DOHH2 (cell line): ENCODE measurements at regions not wholly inside any gene's neighbourhood (a gene's known extent, or its start where the extent isn't known, plus 50 kb on each side); places are given as distances from the start of the nearest gene placed in this dataset.

Experiments
- H3F3A ChIP-seq: fragments of 200-600 bp; sonication (generic), shearing (Covaris generic); 2 replicates; pipeline ENCODE4 v1.6.0; 2016; ENCODE audit warnings: antibody characterized with exemption, mild to moderate bottlenecking; ENCODE audit not compliant: control insufficient read depth, insufficient read depth
- H3K27ac ChIP-seq: fragments of 200-600 bp; sonication (generic); 2 replicates; pipeline ENCODE4 v1.5.1; 2014; ENCODE audit warnings: low read depth, mild to moderate bottlenecking, low read length, moderate library complexity
- H3K27me3 ChIP-seq: fragments of 200-600 bp; sonication (generic); 2 replicates; pipeline ENCODE4 v1.6.1; 2014; ENCODE audit warnings: mild to moderate bottlenecking, low read length, mixed read lengths; ENCODE audit not compliant: control insufficient read depth
- H3K36me3 ChIP-seq: fragments of 200-600 bp; sonication (generic); 2 replicates; pipeline ENCODE4 v1.6.1; 2014; ENCODE audit warnings: mild to moderate bottlenecking, low read length, moderate library complexity, mixed read lengths; ENCODE audit not compliant: control insufficient read depth
- H3K4me1 ChIP-seq: fragments of 200-600 bp; sonication (generic); 2 replicates; pipeline ENCODE4 v1.6.1; 2014; ENCODE audit warnings: mild to moderate bottlenecking, low read length, mixed read lengths; ENCODE audit not compliant: control insufficient read depth
- H3K4me2 ChIP-seq: fragments of 200-600 bp; sonication (generic); 2 replicates; pipeline ENCODE4 v1.6.0; 2014; ENCODE audit warnings: mild to moderate bottlenecking, low read length, moderate library complexity
- H3K4me3 ChIP-seq: fragments of 200-600 bp; sonication (generic); 2 replicates; pipeline ENCODE4 v1.5.1; 2014; ENCODE audit warnings: mild to moderate bottlenecking, low read length, mixed read lengths
- H3K79me2 ChIP-seq: fragments of 200-600 bp; sonication (generic); 2 replicates; pipeline ENCODE4 v1.6.1; 2014; ENCODE audit warnings: mild to moderate bottlenecking, low read length, mixed read lengths; ENCODE audit not compliant: control insufficient read depth
- H3K9me2 ChIP-seq: fragments of 200-600 bp; sonication (generic); replicated peaks from 2 replicates; pipeline ENCODE4 v1.6.1; 2014; ENCODE audit warnings: mild to moderate bottlenecking, low read length, mixed read lengths; ENCODE audit not compliant: control insufficient read depth
- H3K9me3 ChIP-seq: fragments of 200-600 bp; sonication (generic); 2 replicates; pipeline ENCODE4 v1.6.1; 2014; ENCODE audit warnings: antibody characterized with exemption, low read length, mixed read lengths; ENCODE audit not compliant: control insufficient read depth, insufficient read depth
- H4K20me1 ChIP-seq: fragments of 200-600 bp; sonication (generic); 2 replicates; pipeline ENCODE4 v1.6.0; 2014; ENCODE audit warnings: low read depth, mild to moderate bottlenecking, antibody characterized with exemption, low read length, moderate library complexity; ENCODE audit not compliant: control insufficient read depth, insufficient read depth
- EZH2phosphoT487 ChIP-seq: fragments of 200-600 bp; sonication (generic); IDR thresholded peaks from 2 replicates; pipeline ENCODE4 v1.6.1; 2017; ENCODE audit warnings: borderline replicate concordance, mild to moderate bottlenecking, antibody characterized with exemption, low read length, moderate library complexity, mixed read lengths
- TF ChIP-seq, protein P1 (sequence below): fragments of 200-600 bp; sonication (generic); IDR thresholded peaks from one replicate; pipeline ENCODE4 v1.5.1; 2014; ENCODE audit warnings: antibody characterized with exemption, mild to moderate bottlenecking, low read depth, low read length; ENCODE audit not compliant: poor library complexity, severe bottlenecking

GRCh38 chr5:63081402-63081801 is 502.8 kb downstream of the LRRC70 start:
- no peaks in the 10 kb centered on the region for H3K27me3 ChIP-seq
- no peaks in the 10 kb centered on the region for H3K36me3 ChIP-seq
- H3K27ac ChIP-seq: no peak overlapping the region
- no peaks in the 10 kb centered on the region for H3K4me1 ChIP-seq
- H4K20me1 ChIP-seq: no peaks in the 10 kb centered on the region
- TF ChIP-seq, protein P1, sequence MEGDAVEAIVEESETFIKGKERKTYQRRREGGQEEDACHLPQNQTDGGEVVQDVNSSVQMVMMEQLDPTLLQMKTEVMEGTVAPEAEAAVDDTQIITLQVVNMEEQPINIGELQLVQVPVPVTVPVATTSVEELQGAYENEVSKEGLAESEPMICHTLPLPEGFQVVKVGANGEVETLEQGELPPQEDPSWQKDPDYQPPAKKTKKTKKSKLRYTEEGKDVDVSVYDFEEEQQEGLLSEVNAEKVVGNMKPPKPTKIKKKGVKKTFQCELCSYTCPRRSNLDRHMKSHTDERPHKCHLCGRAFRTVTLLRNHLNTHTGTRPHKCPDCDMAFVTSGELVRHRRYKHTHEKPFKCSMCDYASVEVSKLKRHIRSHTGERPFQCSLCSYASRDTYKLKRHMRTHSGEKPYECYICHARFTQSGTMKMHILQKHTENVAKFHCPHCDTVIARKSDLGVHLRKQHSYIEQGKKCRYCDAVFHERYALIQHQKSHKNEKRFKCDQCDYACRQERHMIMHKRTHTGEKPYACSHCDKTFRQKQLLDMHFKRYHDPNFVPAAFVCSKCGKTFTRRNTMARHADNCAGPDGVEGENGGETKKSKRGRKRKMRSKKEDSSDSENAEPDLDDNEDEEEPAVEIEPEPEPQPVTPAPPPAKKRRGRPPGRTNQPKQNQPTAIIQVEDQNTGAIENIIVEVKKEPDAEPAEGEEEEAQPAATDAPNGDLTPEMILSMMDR: no peak
- no peak for TF ChIP-seq EZH2phosphoT487
- no peaks in the 10 kb centered on the region for H3K79me2 ChIP-seq
- H3K4me2 ChIP-seq: no peak overlapping the region
- no peaks in the 10 kb centered on the region for H3K9me3 ChIP-seq
- H3K4me3 ChIP-seq: no peak overlapping the region
- H3K9me2 ChIP-seq: no peaks in the 10 kb centered on the region
- H3F3A ChIP-seq: no peaks in the 10 kb centered on the region

DNA sequence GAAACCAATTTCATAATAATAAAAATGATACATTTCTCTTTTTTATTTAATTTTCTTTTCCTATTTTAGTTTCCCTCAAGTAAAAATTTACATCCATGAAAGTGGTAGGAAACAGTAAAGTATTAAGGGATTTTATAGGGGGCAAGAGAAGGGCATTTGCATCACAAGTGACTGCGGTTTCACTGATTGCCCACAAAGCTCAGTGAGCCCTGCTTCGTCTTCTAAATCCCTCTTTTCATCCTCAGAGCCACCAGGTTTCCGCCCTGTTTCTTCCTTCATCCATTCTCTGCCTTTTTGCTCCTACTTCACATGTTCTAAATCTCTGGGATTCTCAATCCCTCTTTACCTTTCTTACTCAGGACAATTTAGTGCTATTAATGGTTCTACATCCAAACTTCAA is 491.4 kb downstream of the LRRC70 start:
- Histone ChIP-seq H3K9me2 (no peaks in the 10 kb centered on the region), H3K9me3 (no peaks in the 10 kb centered on the region; the same call in 1 of the 2 replicates), H3K27ac (no peak overlapping the region), H3K4me3 (no peak overlapping the region), H3K4me1 (no peaks in the 10 kb centered on the region), H3F3A (no peaks in the 10 kb centered on the region), H3K4me2 (no peak overlapping the region), H3K79me2 (no peaks in the 10 kb centered on the region), H3K27me3 (no peaks in the 10 kb centered on the region), H3K36me3 (no peaks in the 10 kb centered on the region), H4K20me1 (no peaks in the 10 kb centered on the region)
- TF ChIP-seq EZH2phosphoT487: no peak
- TF ChIP-seq, protein P1: no peak

- no peak for TF ChIP-seq EZH2phosphoT487
- TF ChIP-seq, protein P1: no peak
- no peak overlapping the region for H3K4me2 ChIP-seq
- H3K27ac ChIP-seq: no peak overlapping the region
- no peaks in the 10 kb centered on the region for H3K9me2 ChIP-seq
- no peaks in the 10 kb centered on the region for H3K36me3 ChIP-seq
- H4K20me1 ChIP-seq: no peaks in the 10 kb centered on the region
- H3K27me3 ChIP-seq: no peaks in the 10 kb centered on the region
- H3K9me3 ChIP-seq: no peaks in the 10 kb centered on the region
- H3K4me3 ChIP-seq: no peak overlapping the region
- no peaks in the 10 kb centered on the region for H3F3A ChIP-seq
- H3K4me1 ChIP-seq: no peaks in the 10 kb centered on the region
- H3K79me2 ChIP-seq: no peaks in the 10 kb centered on the region
These were observed 476.8 kb downstream of the LRRC70 start for GRCh38 chr5:63055421-63055820.
